ENCODE measurements at regions not wholly inside any gene's neighbourhood (a gene's known extent, or its start where the extent isn't known, plus 50 kb on each side); places are given as distances from the start of the nearest gene placed in this dataset.

- DNase-seq, result no peak
Measured at GRCh38 chr5:74279244-74279643, 361.3 kb downstream of the ENC1 start.

GRCh38 chr5:74277418-74277817 is 363.1 kb downstream of the ENC1 start:
- no peak for DNase-seq

GRCh38 chr5:74275171-74275992 is 365.1 kb downstream of the ENC1 start:
- DNase-seq, result no peak

- DNase-seq, result no peak
Measured at GRCh38 chr5:74274326-74274725, 366.2 kb downstream of the ENC1 start.

GRCh38 chr5:74272831-74273451 is 367.6 kb downstream of the ENC1 start:
- no peak for DNase-seq

GRCh38 chr5:74272024-74272775 is 368.3 kb downstream of the ENC1 start:
- DNase-seq, result no peak

GRCh38 chr5:74268297-74268696 is 372.2 kb downstream of the ENC1 start:
- DNase-seq, result no peak

- no peak for DNase-seq
Measured at GRCh38 chr5:74266836-74267235, 373.7 kb downstream of the ENC1 start.

GRCh38 chr5:74266132-74266531 is 374.4 kb downstream of the ENC1 start:
- no peak for DNase-seq

- DNase-seq, result no peak
Measured at GRCh38 chr5:74262544-74263207, 377.9 kb downstream of the ENC1 start.

- DNase-seq, result no peak
Measured at GRCh38 chr5:74261866-74262265, 378.7 kb downstream of the ENC1 start.

GRCh38 chr5:74261421-74261820 is 379.1 kb downstream of the ENC1 start:
- no peak for DNase-seq

- DNase-seq, result no peak
Measured at GRCh38 chr5:74259572-74259971, 381.0 kb downstream of the ENC1 start.

- no peak for DNase-seq
Measured at GRCh38 chr5:74258314-74258665, 382.2 kb downstream of the ENC1 start.

GRCh38 chr5:74257645-74258313 is 382.7 kb downstream of the ENC1 start:
- DNase-seq, result peak; percentile 55

GRCh38 chr5:74257060-74257527 is 383.4 kb downstream of the ENC1 start:
- DNase-seq, result peak; percentile 66

GRCh38 chr5:74255692-74256392 is 384.7 kb downstream of the ENC1 start:
- DNase-seq, result no peak

- DNase-seq, result no peak
Measured at GRCh38 chr5:74254257-74254656, 386.3 kb downstream of the ENC1 start.

- no peak for DNase-seq
Measured at GRCh38 chr5:74252044-74252443, 388.5 kb downstream of the ENC1 start.

- DNase-seq, result peak; percentile 53
Measured at GRCh38 chr5:74251141-74252035, 389.1 kb downstream of the ENC1 start.
